Suprapubic skin (tissue), 4 donors: ENCODE measurements at regions not wholly inside any gene's neighbourhood (a gene's known extent, or its start where the extent isn't known, plus 50 kb on each side); places are given as distances from the start of the nearest gene placed in this dataset.

ENCODE experiments used
- DNase-seq, 2 donors: peaks; one replicate each; pipeline ENCODE4 v3.0.0-alpha.2; 2019; ENCODE audit warnings: low spot score in 2 of 2
- H3K27ac ChIP-seq: fragments of 200-600 bp; sonication (generic); one replicate; pipeline ENCODE4 v1.5.1; 2019
- H3K27me3 ChIP-seq: fragments of 200-600 bp; sonication (generic); one replicate; pipeline ENCODE4 v1.5.1; 2019
- H3K36me3 ChIP-seq: fragments of 200-600 bp; sonication (generic); one replicate; pipeline ENCODE4 v1.5.1; 2019
- H3K4me1 ChIP-seq: fragments of 200-600 bp; sonication (generic); one replicate; pipeline ENCODE4 v1.5.1; 2019
- H3K4me3 ChIP-seq: fragments of 200-600 bp; sonication (generic); one replicate; pipeline ENCODE4 v1.5.1; 2019; ENCODE audit warnings: mild to moderate bottlenecking
- H3K9me3 ChIP-seq: fragments of 200-600 bp; sonication (generic); one replicate; pipeline ENCODE4 v1.5.1; 2019
- EP300 ChIP-seq: sonication (generic); formaldehyde crosslinking; IDR thresholded peaks from one replicate; pipeline ENCODE4 v1.6.1; 2017; ENCODE audit warnings: antibody characterized with exemption
- POLR2A ChIP-seq, 2 donors: fragments of 450-650 bp; IDR thresholded peaks; one replicate each; pipeline ENCODE4 v1.6.1; 2017; ENCODE audit warnings: antibody characterized with exemption in 2 of 2, mild to moderate bottlenecking in 2 of 2, moderate library complexity in 2 of 2
- POLR2AphosphoS5 ChIP-seq, 3 donors: sonication (generic); formaldehyde crosslinking; IDR thresholded peaks; one replicate each; pipeline ENCODE4 v1.6.1; 2017; ENCODE audit warnings: antibody characterized with exemption in 3 of 3
- WGBS: methylation state at CpG from one replicate; pipeline ENCODE4 v1.1.5; 2018; 5-methylcytosine and 5-hydroxymethylcytosine counted together
- TF ChIP-seq, protein P1 (sequence below), 2 donors: fragments of 200-600 bp in 1 of 2; fragments of 450-650 bp in 1 of 2; sonication (generic) in 1 of 2; IDR thresholded peaks; one replicate each; pipeline ENCODE4 v1.5.1; 2016 to 2019; ENCODE audit warnings: antibody characterized with exemption in 2 of 2, mild to moderate bottlenecking in 1 of 2, moderate library complexity in 1 of 2

DNA sequence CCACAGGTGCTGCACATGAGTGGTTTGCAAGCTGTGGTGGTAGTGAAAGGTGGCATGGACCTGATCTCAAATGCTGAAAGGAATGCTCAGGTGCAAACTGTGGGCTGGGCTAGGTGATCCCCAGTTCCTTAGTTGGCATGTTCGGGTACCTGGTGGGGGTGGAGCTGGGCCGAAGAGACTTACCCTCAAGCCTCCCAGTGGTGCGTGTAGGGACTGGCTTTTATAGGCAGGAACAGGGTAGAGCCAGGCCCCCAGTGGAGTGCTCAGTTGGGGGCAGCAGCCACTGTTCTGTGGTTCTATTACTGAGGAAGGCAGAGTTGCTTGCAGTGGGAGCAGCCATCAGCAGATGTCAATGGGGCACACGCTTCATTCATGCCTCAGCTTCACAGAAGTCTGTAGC lies 399.8 kb downstream of the HTR1B start:
- TF ChIP-seq POLR2AphosphoS5 (IDR thresholded peaks at IDR 0.05) (no peak), POLR2A (IDR thresholded peaks at IDR 0.05) (no peak)
- TF ChIP-seq, protein P1, sequence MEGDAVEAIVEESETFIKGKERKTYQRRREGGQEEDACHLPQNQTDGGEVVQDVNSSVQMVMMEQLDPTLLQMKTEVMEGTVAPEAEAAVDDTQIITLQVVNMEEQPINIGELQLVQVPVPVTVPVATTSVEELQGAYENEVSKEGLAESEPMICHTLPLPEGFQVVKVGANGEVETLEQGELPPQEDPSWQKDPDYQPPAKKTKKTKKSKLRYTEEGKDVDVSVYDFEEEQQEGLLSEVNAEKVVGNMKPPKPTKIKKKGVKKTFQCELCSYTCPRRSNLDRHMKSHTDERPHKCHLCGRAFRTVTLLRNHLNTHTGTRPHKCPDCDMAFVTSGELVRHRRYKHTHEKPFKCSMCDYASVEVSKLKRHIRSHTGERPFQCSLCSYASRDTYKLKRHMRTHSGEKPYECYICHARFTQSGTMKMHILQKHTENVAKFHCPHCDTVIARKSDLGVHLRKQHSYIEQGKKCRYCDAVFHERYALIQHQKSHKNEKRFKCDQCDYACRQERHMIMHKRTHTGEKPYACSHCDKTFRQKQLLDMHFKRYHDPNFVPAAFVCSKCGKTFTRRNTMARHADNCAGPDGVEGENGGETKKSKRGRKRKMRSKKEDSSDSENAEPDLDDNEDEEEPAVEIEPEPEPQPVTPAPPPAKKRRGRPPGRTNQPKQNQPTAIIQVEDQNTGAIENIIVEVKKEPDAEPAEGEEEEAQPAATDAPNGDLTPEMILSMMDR (IDR thresholded peaks at IDR 0.05), result no peak
- no peak for DNase-seq
- Histone ChIP-seq H3K27me3 (no peaks in the 10 kb centered on the region), H3K27ac (no peak overlapping the region), H3K36me3 (no peaks in the 10 kb centered on the region), H3K4me3 (no peak overlapping the region), H3K4me1 (no peaks in the 10 kb centered on the region), H3K9me3 (no peaks in the 10 kb centered on the region)
- WGBS, result 94% methylated on average over 4 of the region's 4 CpGs

DNA sequence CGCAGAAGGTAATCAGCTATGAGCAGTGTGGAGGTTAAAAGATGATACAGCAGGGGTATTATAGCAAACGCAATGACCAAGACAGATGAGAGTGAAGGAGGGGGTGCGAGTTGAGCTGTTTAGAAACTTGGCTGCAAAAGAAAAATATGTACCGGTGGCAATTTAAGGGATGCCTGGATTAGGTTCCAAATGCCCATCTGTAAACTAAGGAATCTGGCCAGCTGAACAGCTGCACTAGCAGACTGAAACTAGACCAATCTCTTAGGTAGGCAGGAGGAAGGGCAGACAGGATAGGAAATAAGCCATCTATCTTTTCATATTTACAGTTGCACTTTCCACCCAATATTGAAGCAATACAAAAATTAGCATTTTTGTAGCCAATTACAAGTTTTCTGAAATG lies 407.6 kb downstream of the HTR1B start:
- Histone ChIP-seq H3K4me1 (no peaks in the 10 kb centered on the region), H3K9me3 (peaks cover 12% of the 10 kb centered on the region), H3K36me3 (no peaks in the 10 kb centered on the region), H3K27me3 (no peaks in the 10 kb centered on the region), H3K27ac (no peak overlapping the region), H3K4me3 (no peak overlapping the region)
- TF ChIP-seq POLR2A (IDR thresholded peaks at IDR 0.05), result no peak
- 87% methylated on average over 4 of the region's 4 CpGs for WGBS
- no peak for DNase-seq

- H3K9me3 ChIP-seq, result peaks cover 30% of the 10 kb centered on the region
- no peak overlapping the region for H3K27ac ChIP-seq
- H3K36me3 ChIP-seq, result no peaks in the 10 kb centered on the region
- TF ChIP-seq EP300 (no peak), POLR2A (IDR thresholded peaks at IDR 0.05) (no peak), POLR2AphosphoS5 (IDR thresholded peaks at IDR 0.05) (no peak)
- TF ChIP-seq, protein P1 (IDR thresholded peaks at IDR 0.05), result no peak
- 62% methylated on average over 3 of the region's 3 CpGs for WGBS
- H3K27me3 ChIP-seq, result no peaks in the 10 kb centered on the region
- H3K4me1 ChIP-seq, result no peaks in the 10 kb centered on the region
- H3K4me3 ChIP-seq, result no peak overlapping the region
- DNase-seq, result no peak
These were observed 422.6 kb downstream of the HTR1B start for GRCh38 chr6:77040568-77041195.

DNA sequence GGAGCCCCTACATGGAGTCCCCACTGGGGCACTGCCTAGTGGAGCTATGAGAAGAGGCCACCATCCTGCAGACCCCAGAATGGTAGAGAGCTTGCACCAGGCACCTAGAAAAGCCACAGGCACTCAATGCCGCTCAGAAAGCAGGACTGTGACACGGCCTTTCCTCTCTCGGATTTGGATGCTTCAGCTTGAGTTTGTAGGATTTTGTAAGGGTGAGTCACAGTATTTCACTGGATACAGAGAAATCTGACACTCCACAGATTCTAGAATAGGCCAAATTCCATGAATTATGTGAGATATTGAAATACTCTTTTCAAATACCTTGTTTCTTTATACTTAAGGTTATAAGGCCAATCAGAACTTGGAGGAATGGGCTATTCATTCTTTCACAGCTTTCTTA lies 424.5 kb downstream of the HTR1B start:
- Histone ChIP-seq H3K36me3 (no peaks in the 10 kb centered on the region), H3K9me3 (peaks cover 30% of the 10 kb centered on the region), H3K4me3 (no peak overlapping the region), H3K4me1 (no peaks in the 10 kb centered on the region), H3K27me3 (no peaks in the 10 kb centered on the region), H3K27ac (no peak overlapping the region)
- DNase-seq, result no peak
- TF ChIP-seq, protein P1 (IDR thresholded peaks at IDR 0.05), result no peak
- no peak for TF ChIP-seq POLR2AphosphoS5 (IDR thresholded peaks at IDR 0.05)
- no peak for TF ChIP-seq POLR2A (IDR thresholded peaks at IDR 0.05)
- TF ChIP-seq EP300, result no peak
- 78% methylated on average over 3 of the region's 3 CpGs for WGBS

DNA sequence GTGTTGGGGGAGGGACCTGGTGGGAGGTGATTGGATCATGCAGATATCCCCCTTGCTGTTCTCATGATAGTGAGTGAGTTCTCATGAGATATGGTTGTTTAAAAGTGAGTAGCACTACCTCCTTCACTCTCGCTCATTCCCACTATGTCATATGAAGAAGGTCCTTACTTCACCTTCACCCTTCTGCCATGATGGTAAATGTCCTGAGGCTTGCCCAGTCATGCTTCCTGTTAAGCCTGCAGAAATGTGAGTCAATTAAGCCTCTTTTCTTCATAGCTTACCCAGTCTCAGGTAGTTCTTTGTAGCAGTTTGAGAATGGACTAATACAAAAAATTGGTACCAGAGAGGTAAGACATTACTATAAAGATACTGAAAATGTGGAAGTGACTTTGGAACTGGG lies 425.9 kb downstream of the HTR1B start:
- no peak for DNase-seq
- Histone ChIP-seq H3K27ac (no peak overlapping the region), H3K4me3 (no peak overlapping the region), H3K27me3 (no peaks in the 10 kb centered on the region), H3K36me3 (no peaks in the 10 kb centered on the region), H3K4me1 (no peaks in the 10 kb centered on the region), H3K9me3 (peaks cover 28% of the 10 kb centered on the region)
- 94% methylated on average over 1 of the region's 1 CpG for WGBS
- no peak for TF ChIP-seq POLR2A (IDR thresholded peaks at IDR 0.05)
- TF ChIP-seq, protein P1 (IDR thresholded peaks at IDR 0.05), result no peak
- TF ChIP-seq POLR2AphosphoS5 (IDR thresholded peaks at IDR 0.05), result no peak
- no peak for TF ChIP-seq EP300

GRCh38 chr6:77036400-77036799 lies 426.9 kb downstream of the HTR1B start:
- no peak for TF ChIP-seq EP300
- no peak for TF ChIP-seq POLR2A (IDR thresholded peaks at IDR 0.05)
- TF ChIP-seq, protein P1 (IDR thresholded peaks at IDR 0.05), result no peak
- no peak for TF ChIP-seq POLR2AphosphoS5 (IDR thresholded peaks at IDR 0.05)
- 92% methylated on average over 4 of the region's 4 CpGs for WGBS
- H3K9me3 ChIP-seq, result peaks cover 27% of the 10 kb centered on the region
- H3K4me3 ChIP-seq, result no peak overlapping the region
- DNase-seq, result no peak
- H3K4me1 ChIP-seq, result no peaks in the 10 kb centered on the region
- H3K27me3 ChIP-seq, result no peaks in the 10 kb centered on the region
- H3K36me3 ChIP-seq, result no peaks in the 10 kb centered on the region
- H3K27ac ChIP-seq, result no peak overlapping the region
